ENCODE measurements at regions not wholly inside any gene's neighbourhood (a gene's known extent, or its start where the extent isn't known, plus 50 kb on each side); places are given as distances from the start of the nearest gene placed in this dataset.

DNA sequence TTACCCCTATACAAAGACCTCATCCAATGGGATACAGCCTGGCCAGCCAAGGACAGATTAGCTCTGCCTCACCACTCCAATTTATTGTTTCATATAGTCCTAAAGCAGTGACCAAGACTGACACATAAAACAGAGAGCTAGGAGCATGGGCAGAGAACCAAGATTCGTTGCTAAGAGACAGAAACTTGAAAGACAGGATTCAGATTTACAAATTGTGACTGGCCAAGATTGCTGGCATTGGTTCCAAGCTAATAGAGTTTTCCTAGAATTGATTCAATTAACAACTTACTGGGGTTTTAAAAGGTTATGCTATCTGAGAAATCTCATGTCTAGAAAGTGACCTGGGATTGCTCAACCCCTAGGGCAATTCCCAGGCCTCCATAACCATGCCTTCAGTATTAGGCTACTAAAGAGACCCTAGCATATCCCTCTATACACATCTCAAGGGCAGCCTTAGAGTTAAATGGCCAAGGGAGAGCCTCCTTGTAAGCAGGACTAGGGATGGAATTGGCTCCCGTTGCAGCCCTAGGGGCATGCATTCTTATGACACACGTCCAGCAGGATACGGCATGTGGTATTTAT lies 75.6 kb downstream of the ICOS start:
- no peak for FAIRE-seq

DNA sequence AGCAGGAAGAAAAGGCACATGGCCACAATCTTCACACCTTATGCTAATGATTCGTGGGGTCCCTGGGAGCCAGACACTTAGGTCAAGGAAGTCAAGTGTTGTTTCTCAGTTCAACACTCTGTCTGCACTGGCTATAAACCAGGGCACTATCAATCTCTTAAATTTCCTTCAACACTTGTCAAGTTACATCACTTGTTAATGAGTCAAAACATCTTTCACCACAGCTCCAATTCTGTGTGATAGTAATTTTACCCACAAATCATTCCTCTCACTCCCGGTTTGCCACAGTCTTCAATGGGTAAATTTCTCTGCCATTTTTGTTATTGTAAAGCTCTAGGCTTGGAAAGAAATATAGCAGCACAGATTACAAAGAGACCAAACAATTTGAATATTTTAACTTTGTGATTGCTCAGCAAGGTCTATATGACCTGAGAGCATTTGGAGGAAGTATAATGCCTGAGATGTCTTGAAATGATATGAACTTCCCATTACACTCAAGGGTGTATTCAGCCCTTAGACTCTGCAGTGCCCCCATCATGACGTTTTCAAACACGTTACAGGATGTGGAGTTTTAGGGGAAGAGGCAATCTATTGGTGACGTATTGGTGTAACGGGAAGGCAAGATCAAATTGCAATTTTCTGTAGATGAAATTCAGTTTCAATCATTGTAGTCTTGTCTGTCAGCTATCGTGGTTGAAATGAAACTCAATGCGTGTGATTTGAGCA lies 78.7 kb downstream of the ICOS start:
- FAIRE-seq: no peak

GRCh38 chr2:204018717-204019116 lies 82.2 kb downstream of the ICOS start:
- no peak for FAIRE-seq

DNA sequence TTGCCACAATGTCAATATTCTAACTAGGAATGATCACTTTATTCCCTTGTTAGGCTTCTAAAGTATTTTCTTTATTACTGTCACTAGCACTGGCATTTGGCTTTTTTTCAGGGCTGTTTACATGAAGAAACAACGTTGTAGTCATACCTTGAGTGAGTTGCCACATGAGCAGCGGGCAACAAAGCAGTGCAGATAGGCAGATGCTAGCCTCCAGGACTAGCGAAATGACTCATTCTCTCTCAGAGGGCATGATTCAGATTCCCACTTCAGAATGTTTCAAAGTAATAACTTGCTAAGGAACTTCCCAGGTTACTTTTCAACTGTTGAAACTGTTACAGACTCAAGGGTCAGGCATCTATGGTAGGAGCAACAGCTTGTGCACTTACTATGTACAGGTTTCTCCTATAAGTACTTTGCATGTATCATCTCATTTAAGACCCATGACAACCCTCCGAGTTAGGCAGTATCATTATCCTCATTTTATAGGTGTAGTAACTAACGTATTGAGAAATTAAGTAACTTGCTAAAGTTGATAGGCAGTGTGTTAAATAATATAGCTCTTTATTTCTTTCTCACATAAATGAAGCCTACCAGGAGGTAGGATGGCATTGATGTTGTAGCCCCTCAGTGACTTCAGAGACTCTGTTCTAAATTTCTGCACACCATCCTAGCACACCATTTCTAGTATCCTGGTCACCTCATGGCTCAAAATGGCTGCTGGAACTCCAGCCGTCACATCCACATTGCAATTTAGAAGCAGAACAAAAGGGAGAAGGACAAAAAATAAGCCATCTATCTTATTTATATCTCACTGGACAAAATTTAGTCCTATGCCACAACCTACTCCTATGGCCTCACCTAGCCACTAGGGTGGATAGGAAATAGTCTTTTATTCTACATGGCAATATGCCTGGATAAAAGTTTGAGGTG lies 83.3 kb downstream of the ICOS start:
- no peak for FAIRE-seq

DNA sequence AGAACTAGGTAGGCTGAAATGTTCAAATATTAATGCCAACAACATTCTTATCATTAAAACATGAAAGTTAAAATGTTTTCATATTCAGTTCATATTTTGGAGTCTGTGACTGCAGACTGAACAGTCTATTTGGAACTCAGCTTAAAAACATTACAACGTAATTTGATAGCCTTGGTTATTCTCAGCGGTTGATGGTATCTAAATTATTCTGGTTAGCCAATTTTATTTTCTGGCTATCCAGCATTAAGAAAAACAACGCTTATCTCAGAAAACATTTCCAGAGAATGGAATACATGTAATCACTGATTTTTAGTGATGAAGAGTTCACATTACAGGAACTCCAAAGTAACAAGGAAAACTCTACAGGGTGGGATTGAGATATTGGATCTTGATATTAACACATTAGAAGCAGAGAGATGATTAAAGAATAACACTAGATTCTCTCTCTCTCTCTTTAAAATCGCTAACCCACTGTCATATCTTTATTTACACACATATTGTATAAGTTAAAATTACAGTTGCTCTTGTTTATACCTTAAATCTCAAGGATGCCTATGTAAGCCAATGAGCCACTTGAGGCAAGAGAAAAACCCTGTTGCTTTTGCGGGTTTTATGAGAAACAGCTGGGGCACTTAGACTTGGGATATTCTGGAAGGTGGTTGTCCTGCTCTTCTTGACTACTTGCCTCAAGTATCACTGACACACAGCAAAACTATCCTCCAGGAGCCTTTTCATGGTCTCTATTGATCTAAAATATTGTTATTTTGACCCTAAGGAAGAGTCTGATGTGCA lies 84.9 kb downstream of the ICOS start:
- FAIRE-seq: no peak

GRCh38 chr2:204022550-204022949 lies 86.0 kb downstream of the ICOS start:
- no peak for FAIRE-seq

DNA sequence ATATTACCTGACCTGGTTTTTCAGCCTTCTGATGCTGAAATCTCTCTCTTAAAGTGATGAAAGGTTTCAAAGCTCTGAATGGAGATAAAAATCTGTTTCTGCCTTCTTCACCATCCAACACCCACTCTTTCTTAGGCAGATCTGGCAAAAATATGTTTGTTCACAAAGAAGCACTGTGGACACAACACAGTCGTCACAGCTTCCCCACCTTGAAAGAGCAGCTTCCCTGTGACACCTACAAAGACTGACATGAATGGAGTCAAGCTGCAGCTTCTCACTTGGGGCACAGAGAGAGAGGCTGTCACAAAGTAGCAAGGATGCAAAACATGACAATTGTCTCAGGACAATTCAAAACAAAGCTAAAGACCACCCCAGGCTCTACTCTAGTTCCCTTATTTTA lies 86.5 kb downstream of the ICOS start:
- no peak for FAIRE-seq

DNA sequence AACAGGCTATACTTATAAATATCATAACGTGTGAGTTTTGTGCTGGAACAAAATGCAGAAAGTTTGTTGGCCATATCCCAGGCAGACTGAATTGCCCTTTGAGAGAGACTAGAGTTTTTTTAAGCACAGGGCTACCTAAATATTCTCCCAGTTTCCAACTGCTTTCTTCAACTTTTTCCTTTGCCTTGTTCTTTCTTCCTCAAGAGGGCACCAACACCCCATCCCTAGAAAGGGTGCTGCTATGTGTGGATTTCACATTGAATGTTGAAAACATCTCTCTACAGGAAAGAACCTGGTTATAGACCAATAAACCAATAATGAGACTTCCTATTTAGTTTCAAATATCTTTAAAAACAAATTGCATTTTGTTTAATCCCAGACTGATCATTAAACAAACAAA lies 87.9 kb downstream of the ICOS start:
- peak; percentile 80 for FAIRE-seq

DNA sequence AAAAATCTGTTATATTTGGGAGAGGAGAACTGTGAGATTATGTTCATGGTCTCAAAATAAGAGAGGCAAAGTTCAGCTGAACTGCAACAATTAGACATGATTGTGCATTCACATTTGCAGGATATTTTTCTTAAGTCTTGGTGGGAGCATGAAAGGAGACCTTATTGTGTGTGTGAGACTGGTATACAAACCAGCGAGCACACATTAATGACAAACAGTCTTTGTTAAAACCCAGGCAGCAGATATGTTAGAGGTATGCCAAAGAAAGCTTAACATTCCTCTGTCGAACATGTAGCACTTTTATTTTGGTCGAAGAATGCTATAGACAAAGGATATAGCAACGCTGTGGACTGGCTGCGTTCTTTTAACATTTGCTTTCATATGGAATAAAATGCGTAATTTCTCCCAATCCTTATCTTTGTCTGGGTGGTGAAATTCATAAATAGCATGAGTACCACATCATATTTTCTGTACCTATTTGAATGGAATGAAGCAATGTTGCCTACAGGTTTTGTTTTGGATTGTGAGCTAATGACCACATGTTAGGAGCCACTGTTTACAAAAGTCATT lies 88.4 kb downstream of the ICOS start:
- no peak for FAIRE-seq

DNA sequence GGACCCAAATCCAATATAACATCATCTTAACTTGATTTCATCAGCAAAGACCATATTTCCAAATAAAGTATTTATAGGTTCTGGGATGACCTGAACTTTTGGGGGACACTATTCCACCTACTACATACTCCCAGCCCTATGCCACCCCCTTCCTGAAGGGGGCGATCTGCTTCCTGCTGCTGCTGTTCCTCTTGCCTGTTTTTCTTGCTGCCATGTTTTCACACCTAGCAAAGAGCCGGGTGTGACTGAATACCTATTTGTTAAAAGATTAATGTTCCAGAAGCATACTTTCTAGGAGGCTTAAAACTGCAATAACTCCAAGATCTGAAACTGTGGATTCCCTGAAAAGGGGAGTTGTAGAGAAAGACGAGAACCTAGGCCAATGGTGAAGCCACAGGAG lies 89.7 kb downstream of the ICOS start:
- no peak for FAIRE-seq

DNA sequence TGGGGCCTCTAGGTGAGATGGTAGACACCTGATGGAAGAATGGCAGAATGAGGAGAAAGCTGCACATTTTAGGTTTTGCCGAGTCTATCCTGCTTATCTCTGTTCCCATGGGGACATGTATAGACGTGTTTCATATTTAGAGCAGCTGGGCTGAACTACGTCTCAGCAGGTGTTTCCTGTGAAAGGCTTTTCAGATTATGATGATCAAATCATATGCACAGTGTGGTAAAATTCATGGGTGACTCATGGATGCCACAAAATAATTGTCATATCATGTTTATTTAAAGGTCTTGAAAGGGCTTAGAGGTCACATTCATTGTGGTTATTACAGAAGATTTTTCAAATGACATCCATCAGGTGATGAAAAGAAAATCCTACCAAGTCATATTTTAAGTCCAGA lies 90.5 kb downstream of the ICOS start:
- no peak for FAIRE-seq

- FAIRE-seq: no peak
These were observed 93.8 kb downstream of the ICOS start for GRCh38 chr2:204030322-204030721.

GRCh38 chr2:204031056-204031455 lies 94.5 kb downstream of the ICOS start:
- no peak for FAIRE-seq

GRCh38 chr2:204032301-204032700 lies 95.7 kb downstream of the ICOS start:
- FAIRE-seq: no peak

DNA sequence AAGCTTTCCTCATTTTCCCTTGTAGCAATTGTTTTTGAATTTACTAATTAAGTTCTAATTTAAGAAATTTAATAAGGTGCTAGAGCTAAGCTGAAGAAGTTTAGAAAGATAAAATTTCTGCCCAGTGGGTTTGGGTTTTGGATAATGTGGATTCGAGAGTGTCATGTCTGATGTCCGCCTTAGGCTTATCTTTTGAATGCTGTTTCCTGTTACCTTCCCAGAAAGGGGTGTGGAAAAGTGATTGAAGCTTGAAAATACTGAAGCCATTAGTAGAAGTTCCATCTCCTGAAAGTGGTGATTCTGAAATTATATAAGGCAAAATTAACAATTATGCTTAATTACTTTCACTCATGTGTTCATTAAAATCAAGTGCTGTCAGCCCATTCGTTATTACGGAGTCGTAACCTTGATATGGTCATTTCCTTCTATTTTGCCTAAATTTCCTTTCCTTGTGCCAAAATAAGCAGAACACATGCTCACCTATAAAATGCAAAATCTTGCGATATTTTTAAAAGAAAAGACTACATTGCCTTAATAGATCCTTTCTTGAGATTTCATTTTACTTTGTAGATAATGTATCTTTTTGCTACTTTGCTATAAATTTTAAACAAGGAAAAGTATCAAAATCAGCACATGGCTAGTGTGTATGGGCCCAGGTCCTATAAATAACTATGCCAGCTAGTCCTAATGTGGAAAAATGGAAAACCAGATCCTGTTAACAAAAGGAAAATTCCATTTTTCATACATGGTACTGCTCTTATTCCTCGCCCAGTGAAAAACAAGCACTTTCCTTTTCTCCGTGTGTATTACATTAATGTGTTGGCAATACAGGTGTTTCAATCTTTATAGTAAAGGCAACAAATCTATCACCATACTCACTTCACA lies 97.3 kb downstream of the ICOS start:
- no peak for FAIRE-seq

- FAIRE-seq: no peak
These were observed 100.1 kb downstream of the ICOS start for GRCh38 chr2:204036706-204037105.

GRCh38 chr2:204037286-204037685 lies 100.7 kb downstream of the ICOS start:
- FAIRE-seq: no peak

- no peak for FAIRE-seq
These were observed 102.8 kb downstream of the ICOS start for GRCh38 chr2:204039298-204039838.

GRCh38 chr2:204040016-204040415 lies 103.5 kb downstream of the ICOS start:
- no peak for FAIRE-seq

- no peak for FAIRE-seq
These were observed 105.8 kb downstream of the ICOS start for GRCh38 chr2:204042401-204042800.

- FAIRE-seq: no peak
These were observed 109.6 kb downstream of the ICOS start for GRCh38 chr2:204046145-204046544.

All from A204.1 (cell line).